Stimulated activated CD4-positive, alpha-beta T cell treated with anti-CD3 and anti-CD28 coated beads, Interleukin-2, amount 100 ng/mL, for 4 hours (primary cell): ENCODE measurements at regions not wholly inside any gene's neighbourhood (a gene's known extent, or its start where the extent isn't known, plus 50 kb on each side); places are given as distances from the start of the nearest gene placed in this dataset.
"Not testable (repeated sequence)": the region's sequence is repeated elsewhere in the genome, so short reads cannot be mapped to it uniquely, and the experiment has no call there.

Source experiments
- DNase-seq: peaks from one replicate; pipeline ENCODE4 v3.0.0-alpha.2; 2020; ENCODE audit warnings: low read depth

GRCh38 chr15:85264614-85265190 is 115.7 kb upstream of the AKAP13 start:
- DNase-seq, result not testable (repeated sequence)

GRCh38 chr15:85267158-85267857 is 113.1 kb upstream of the AKAP13 start:
- not testable (repeated sequence) for DNase-seq

- no peak for DNase-seq
Observed at GRCh38 chr15:85274315-85275050, 105.9 kb upstream of the AKAP13 start.

GRCh38 chr15:85276508-85276907 is 103.9 kb upstream of the AKAP13 start:
- DNase-seq, result no peak

- DNase-seq, result no peak
Observed at GRCh38 chr15:85276921-85277320, 103.5 kb upstream of the AKAP13 start.

- DNase-seq, result no peak
Observed at GRCh38 chr15:85277847-85278370, 102.5 kb upstream of the AKAP13 start.

- DNase-seq, result no peak
Observed at GRCh38 chr15:85280203-85280602, 100.2 kb upstream of the AKAP13 start.

- no peak for DNase-seq
Observed at GRCh38 chr15:85281293-85281882, 99.0 kb upstream of the AKAP13 start.

- DNase-seq, result no peak
Observed at GRCh38 chr15:85282504-85283115, 97.8 kb upstream of the AKAP13 start.

- not testable (repeated sequence) for DNase-seq
Observed at GRCh38 chr15:85283815-85284214, 96.6 kb upstream of the AKAP13 start.

GRCh38 chr15:85284497-85284896 is 95.9 kb upstream of the AKAP13 start:
- DNase-seq, result no peak

- DNase-seq, result no peak
Observed at GRCh38 chr15:85289677-85290365, 90.6 kb upstream of the AKAP13 start.

GRCh38 chr15:85292583-85292982 is 87.8 kb upstream of the AKAP13 start:
- DNase-seq, result not testable (repeated sequence)

GRCh38 chr15:85296615-85297402 is 83.6 kb upstream of the AKAP13 start:
- DNase-seq, result peak; percentile 55

- DNase-seq, result no peak
Observed at GRCh38 chr15:85297537-85297936, 82.9 kb upstream of the AKAP13 start.

- DNase-seq, result no peak
Observed at GRCh38 chr15:85298366-85298765, 82.0 kb upstream of the AKAP13 start.

GRCh38 chr15:85298941-85299340 is 81.5 kb upstream of the AKAP13 start:
- DNase-seq, result no peak

- no peak for DNase-seq
Observed at GRCh38 chr15:85302271-85302670, 78.1 kb upstream of the AKAP13 start.

GRCh38 chr15:85305050-85305449 is 75.4 kb upstream of the AKAP13 start:
- DNase-seq, result no peak

GRCh38 chr15:85306946-85307686 is 73.3 kb upstream of the AKAP13 start:
- no peak for DNase-seq
